ENCODE measurements at regions not wholly inside any gene's neighbourhood (a gene's known extent, or its start where the extent isn't known, plus 50 kb on each side); places are given as distances from the start of the nearest gene placed in this dataset.

GRCh38 chr5:174291162-174291561 is 245.7 kb downstream of the NSG2 start:
- no peak for DNase-seq (ENCODE audit: low read depth)

- no peak for DNase-seq (ENCODE audit: low read depth)
Observed at GRCh38 chr5:174292348-174292747, 246.8 kb downstream of the NSG2 start.

- DNase-seq (ENCODE audit: low read depth), result no peak
Observed at GRCh38 chr5:174293006-174293405, 247.5 kb downstream of the NSG2 start.

GRCh38 chr5:174293481-174293880 is 248.0 kb downstream of the NSG2 start:
- DNase-seq (ENCODE audit: low read depth), result no peak

GRCh38 chr5:174294891-174295620 is 249.6 kb downstream of the NSG2 start:
- no peak for DNase-seq (ENCODE audit: low read depth)

- DNase-seq (ENCODE audit: low read depth), result no peak
Observed at GRCh38 chr5:174295702-174296436, 250.4 kb downstream of the NSG2 start.

- no peak for DNase-seq (ENCODE audit: low read depth)
Observed at GRCh38 chr5:174300118-174300940, 254.8 kb downstream of the NSG2 start.

GRCh38 chr5:174300941-174301761 is 255.6 kb downstream of the NSG2 start:
- DNase-seq (ENCODE audit: low read depth), result no peak

GRCh38 chr5:174301848-174302625 is 256.5 kb downstream of the NSG2 start:
- no peak for DNase-seq (ENCODE audit: low read depth)

- DNase-seq (ENCODE audit: low read depth), result no peak
Observed at GRCh38 chr5:174303035-174303434, 257.5 kb downstream of the NSG2 start.

GRCh38 chr5:174303437-174304045 is 258.0 kb downstream of the NSG2 start:
- DNase-seq (ENCODE audit: low read depth), result no peak

- DNase-seq (ENCODE audit: low read depth), result no peak
Observed at GRCh38 chr5:174305241-174305681, 259.8 kb downstream of the NSG2 start.

GRCh38 chr5:174306345-174307030 is 261.0 kb downstream of the NSG2 start:
- no peak for DNase-seq (ENCODE audit: low read depth)

GRCh38 chr5:174307031-174307408 is 261.5 kb downstream of the NSG2 start:
- DNase-seq (ENCODE audit: low read depth), result no peak

- DNase-seq (ENCODE audit: low read depth), result no peak
Observed at GRCh38 chr5:174307656-174308271, 262.3 kb downstream of the NSG2 start.

GRCh38 chr5:174309131-174309795 is 263.8 kb downstream of the NSG2 start:
- DNase-seq (ENCODE audit: low read depth), result no peak

- DNase-seq (ENCODE audit: low read depth), result no peak
Observed at GRCh38 chr5:174310243-174310642, 264.7 kb downstream of the NSG2 start.

GRCh38 chr5:174310706-174311105 is 265.2 kb downstream of the NSG2 start:
- DNase-seq (ENCODE audit: low read depth), result no peak

- no peak for DNase-seq (ENCODE audit: low read depth)
Observed at GRCh38 chr5:174311121-174311520, 265.6 kb downstream of the NSG2 start.
